Stimulated activated effector memory CD8-positive, alpha-beta T cell treated with anti-CD3 and anti-CD28 coated beads, Interleukin-12 subunit alpha, Interleukin-12 subunit beta, amount 100 ng/mL, for 72 hours (primary cell): ENCODE measurements at regions not wholly inside any gene's neighbourhood (a gene's known extent, or its start where the extent isn't known, plus 50 kb on each side); places are given as distances from the start of the nearest gene placed in this dataset.

ENCODE experiments used
- ATAC-seq: fragments of 150-1000 bp; cut with Tn5 transposase; 2 replicates; pipeline ENCODE4 v1.10.0; 2021
- DNase-seq, 2 donors: peaks; one replicate each; pipeline ENCODE4 v3.0.0; 2021 to 2022; ENCODE audit warnings: low spot score in 2 of 2
- H3K27ac Mint-ChIP-seq: one replicate; pipeline ENCODE4 v1.8.0; 2022; ENCODE audit warnings: mild to moderate bottlenecking, mixed read lengths
- H3K36me3 Mint-ChIP-seq: one replicate; pipeline ENCODE4 v1.8.0; 2022; ENCODE audit warnings: mild to moderate bottlenecking, mixed read lengths
- H3K4me1 Mint-ChIP-seq: one replicate; pipeline ENCODE4 v1.8.0; 2022; ENCODE audit warnings: mixed read lengths
- H3K4me3 Mint-ChIP-seq: one replicate; pipeline ENCODE4 v1.8.0; 2022; ENCODE audit warnings: mild to moderate bottlenecking, mixed read lengths
- H3K9me3 Mint-ChIP-seq: one replicate; pipeline ENCODE4 v1.8.0; 2022; ENCODE audit warnings: mixed read lengths

GRCh38 chr18:43420950-43421349, 143.7 kb upstream of the SYT4 start:
- H3K4me3 Mint-ChIP-seq, result no peak overlapping the region
- H3K9me3 Mint-ChIP-seq, result peaks cover 9% of the 10 kb centered on the region
- H3K4me1 Mint-ChIP-seq, result no peaks in the 10 kb centered on the region
- DNase-seq, result no peak
- ATAC-seq, result no peak
- no peak overlapping the region for H3K27ac Mint-ChIP-seq
- H3K36me3 Mint-ChIP-seq, result no peaks in the 10 kb centered on the region

- DNase-seq (no peak), ATAC-seq (no peak)
- H3K36me3 Mint-ChIP-seq, result no peaks in the 10 kb centered on the region
- peaks cover 12% of the 10 kb centered on the region for H3K9me3 Mint-ChIP-seq
- H3K4me1 Mint-ChIP-seq, result no peaks in the 10 kb centered on the region
- H3K27ac Mint-ChIP-seq, result no peak overlapping the region
- no peak overlapping the region for H3K4me3 Mint-ChIP-seq
These were observed 145.2 kb upstream of the SYT4 start for GRCh38 chr18:43422518-43422917.

- ATAC-seq (no peak), DNase-seq (no peak)
- Mint-ChIP-seq H3K9me3 (peaks cover 16% of the 10 kb centered on the region), H3K36me3 (no peaks in the 10 kb centered on the region), H3K4me1 (no peaks in the 10 kb centered on the region), H3K27ac (no peak overlapping the region), H3K4me3 (no peak overlapping the region)
These were observed 158.6 kb upstream of the SYT4 start for GRCh38 chr18:43435851-43436250.

GRCh38 chr18:43442131-43442530, 164.8 kb upstream of the SYT4 start:
- no peak for DNase-seq
- Mint-ChIP-seq H3K36me3 (no peaks in the 10 kb centered on the region), H3K27ac (no peak overlapping the region), H3K9me3 (peaks cover 8% of the 10 kb centered on the region), H3K4me1 (no peaks in the 10 kb centered on the region), H3K4me3 (no peak overlapping the region)
- no peak for ATAC-seq

- no peak overlapping the region for H3K27ac Mint-ChIP-seq
These were observed 165.3 kb upstream of the SYT4 start for GRCh38 chr18:43442571-43442970.

GRCh38 chr18:43465483-43465882, 188.2 kb upstream of the SYT4 start:
- no peak for ATAC-seq

More at GRCh38 chr18:43442571-43442970, 165.3 kb upstream of the SYT4 start:
- DNase-seq (no peak), ATAC-seq (no peak)
- Mint-ChIP-seq H3K4me1 (no peaks in the 10 kb centered on the region), H3K9me3 (peaks cover 7% of the 10 kb centered on the region), H3K36me3 (no peaks in the 10 kb centered on the region), H3K4me3 (no peak overlapping the region)

GRCh38 chr18:43471873-43472272, 194.6 kb upstream of the SYT4 start:
- no peak overlapping the region for H3K4me3 Mint-ChIP-seq
- H3K27ac Mint-ChIP-seq, result no peak overlapping the region
- DNase-seq, result no peak
- H3K9me3 Mint-ChIP-seq, result peaks cover 6% of the 10 kb centered on the region
- H3K36me3 Mint-ChIP-seq, result no peaks in the 10 kb centered on the region
- H3K4me1 Mint-ChIP-seq, result no peaks in the 10 kb centered on the region
- no peak for ATAC-seq

More at GRCh38 chr18:43465483-43465882, 188.2 kb upstream of the SYT4 start:
- Mint-ChIP-seq H3K36me3 (no peaks in the 10 kb centered on the region), H3K27ac (no peak overlapping the region), H3K4me1 (no peaks in the 10 kb centered on the region), H3K9me3 (peaks cover 19% of the 10 kb centered on the region), H3K4me3 (no peak overlapping the region)
- no peak for DNase-seq

- no peaks in the 10 kb centered on the region for H3K36me3 Mint-ChIP-seq
- no peak overlapping the region for H3K27ac Mint-ChIP-seq
- no peak for DNase-seq
- H3K4me1 Mint-ChIP-seq, result no peaks in the 10 kb centered on the region
- peaks cover 14% of the 10 kb centered on the region for H3K9me3 Mint-ChIP-seq
- ATAC-seq, result no peak
- H3K4me3 Mint-ChIP-seq, result no peak overlapping the region
These were observed 203.8 kb upstream of the SYT4 start for GRCh38 chr18:43481069-43481468.

- H3K4me1 Mint-ChIP-seq, result no peaks in the 10 kb centered on the region
- DNase-seq (no peak), ATAC-seq (no peak)
- no peaks in the 10 kb centered on the region for H3K36me3 Mint-ChIP-seq
- no peak overlapping the region for H3K4me3 Mint-ChIP-seq
- no peak overlapping the region for H3K27ac Mint-ChIP-seq
- H3K9me3 Mint-ChIP-seq, result peaks cover 17% of the 10 kb centered on the region
These were observed 204.8 kb upstream of the SYT4 start for GRCh38 chr18:43482136-43482535.

- Mint-ChIP-seq H3K27ac (no peak overlapping the region), H3K4me1 (no peaks in the 10 kb centered on the region), H3K36me3 (no peaks in the 10 kb centered on the region), H3K4me3 (no peak overlapping the region), H3K9me3 (peaks cover 17% of the 10 kb centered on the region)
- ATAC-seq (no peak), DNase-seq (no peak)
These were observed 205.3 kb upstream of the SYT4 start for GRCh38 chr18:43482600-43482999.

GRCh38 chr18:43484710-43485109, 207.4 kb upstream of the SYT4 start:
- Mint-ChIP-seq H3K4me3 (no peak overlapping the region), H3K9me3 (peaks cover 11% of the 10 kb centered on the region)
- ATAC-seq, result no peak

GRCh38 chr18:43485545-43485963, 208.3 kb upstream of the SYT4 start:
- Mint-ChIP-seq H3K9me3 (peaks cover 11% of the 10 kb centered on the region), H3K27ac (no peak overlapping the region), H3K4me1 (no peaks in the 10 kb centered on the region), H3K36me3 (no peaks in the 10 kb centered on the region), H3K4me3 (no peak overlapping the region)
- no peak for DNase-seq
- no peak for ATAC-seq

More at GRCh38 chr18:43484710-43485109, 207.4 kb upstream of the SYT4 start:
- Mint-ChIP-seq H3K36me3 (no peaks in the 10 kb centered on the region), H3K27ac (no peak overlapping the region), H3K4me1 (no peaks in the 10 kb centered on the region)
- DNase-seq, result no peak

GRCh38 chr18:43486462-43486861, 209.2 kb upstream of the SYT4 start:
- H3K4me3 Mint-ChIP-seq, result no peak overlapping the region
- H3K27ac Mint-ChIP-seq, result no peak overlapping the region
- ATAC-seq, result no peak
- H3K36me3 Mint-ChIP-seq, result no peaks in the 10 kb centered on the region
- peaks cover 8% of the 10 kb centered on the region for H3K9me3 Mint-ChIP-seq
- no peaks in the 10 kb centered on the region for H3K4me1 Mint-ChIP-seq
- no peak for DNase-seq

- Mint-ChIP-seq H3K36me3 (no peaks in the 10 kb centered on the region), H3K9me3 (no peaks in the 10 kb centered on the region), H3K27ac (no peak overlapping the region), H3K4me3 (no peak overlapping the region), H3K4me1 (no peaks in the 10 kb centered on the region)
- no peak for DNase-seq
- ATAC-seq, result no peak
These were observed 223.8 kb upstream of the SYT4 start for GRCh38 chr18:43501099-43501498.

- H3K27ac Mint-ChIP-seq, result no peak overlapping the region
- no peaks in the 10 kb centered on the region for H3K4me1 Mint-ChIP-seq
- no peak for DNase-seq
- H3K9me3 Mint-ChIP-seq, result peaks cover 19% of the 10 kb centered on the region
- no peaks in the 10 kb centered on the region for H3K36me3 Mint-ChIP-seq
- no peak overlapping the region for H3K4me3 Mint-ChIP-seq
- ATAC-seq, result no peak
These were observed 229.6 kb upstream of the SYT4 start for GRCh38 chr18:43506935-43507334.

- Mint-ChIP-seq H3K4me3 (no peak overlapping the region), H3K4me1 (no peaks in the 10 kb centered on the region), H3K27ac (no peak overlapping the region), H3K36me3 (no peaks in the 10 kb centered on the region), H3K9me3 (peaks cover 19% of the 10 kb centered on the region)
- ATAC-seq (no peak), DNase-seq (no peak)
These were observed 230.7 kb upstream of the SYT4 start for GRCh38 chr18:43507842-43508481.

- Mint-ChIP-seq H3K4me1 (no peaks in the 10 kb centered on the region), H3K9me3 (peaks cover 22% of the 10 kb centered on the region), H3K4me3 (no peak overlapping the region), H3K27ac (no peak overlapping the region), H3K36me3 (no peaks in the 10 kb centered on the region)
- DNase-seq (no peak), ATAC-seq (no peak)
These were observed 237.5 kb upstream of the SYT4 start for GRCh38 chr18:43514747-43515146.
